Stimulated activated CD4-positive, alpha-beta T cell treated with anti-CD3 and anti-CD28 coated beads, Interleukin-12 subunit alpha, Interleukin-12 subunit beta, amount 100 ng/mL, for 4 hours (primary cell): ENCODE measurements at regions not wholly inside any gene's neighbourhood (a gene's known extent, or its start where the extent isn't known, plus 50 kb on each side); places are given as distances from the start of the nearest gene placed in this dataset.

Experiments used
- DNase-seq: peaks from one replicate; pipeline ENCODE4 v3.0.0-alpha.2; 2020

DNA sequence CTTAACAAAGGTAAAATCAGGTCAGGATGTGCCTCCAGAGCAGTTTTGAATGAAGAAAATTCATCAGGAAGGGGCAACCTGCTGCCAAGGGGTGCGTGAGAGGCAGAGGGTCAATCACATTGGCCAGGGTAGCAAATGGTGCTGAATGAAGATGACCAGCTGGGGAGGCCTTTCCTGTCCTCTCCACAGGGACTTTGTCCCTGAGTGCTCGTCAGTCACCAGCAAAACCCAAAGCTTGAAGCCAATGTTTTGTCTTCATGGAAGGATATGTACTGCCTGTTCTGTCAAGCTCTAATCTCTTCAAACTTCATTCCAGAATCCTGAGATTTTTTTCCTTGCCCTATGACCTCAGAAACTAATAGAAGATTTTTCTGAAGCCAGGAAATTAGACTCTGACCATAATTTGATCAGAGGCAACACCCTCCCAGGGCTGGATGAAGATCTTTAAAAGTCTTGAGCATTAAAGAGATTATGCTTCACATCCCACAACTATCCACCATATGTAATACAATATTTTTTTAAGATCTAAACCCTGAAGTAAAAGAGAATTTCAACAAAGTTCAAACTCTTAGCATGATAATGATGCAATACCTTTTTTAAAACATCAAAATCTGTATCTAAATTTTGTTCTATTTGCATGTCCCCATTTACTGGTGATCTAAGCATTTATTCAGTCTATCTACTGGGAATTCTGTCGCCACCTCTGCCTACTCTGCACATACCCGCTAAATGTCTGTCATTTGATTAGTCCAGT lies 243.0 kb downstream of the SNX13 start:
- no peak for DNase-seq

DNA sequence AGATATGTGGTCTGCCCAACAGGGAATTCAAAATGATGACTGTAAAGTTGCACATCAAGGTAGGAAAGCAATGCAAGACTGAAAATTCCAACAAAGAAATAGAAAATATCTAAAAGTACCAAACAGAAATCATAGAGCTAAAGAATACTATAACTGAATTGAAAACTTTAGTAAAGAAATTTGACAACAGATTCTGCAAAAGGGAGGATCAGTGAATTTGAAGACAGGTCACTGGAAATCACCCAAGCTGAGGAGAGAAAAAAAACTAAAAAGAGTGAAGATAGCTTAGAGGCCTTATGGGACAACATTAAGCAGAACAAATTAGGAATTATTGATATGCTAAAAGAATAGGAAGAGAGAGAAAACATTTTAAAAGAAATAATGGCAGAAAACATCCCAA lies 240.6 kb downstream of the SNX13 start:
- DNase-seq: no peak

DNA sequence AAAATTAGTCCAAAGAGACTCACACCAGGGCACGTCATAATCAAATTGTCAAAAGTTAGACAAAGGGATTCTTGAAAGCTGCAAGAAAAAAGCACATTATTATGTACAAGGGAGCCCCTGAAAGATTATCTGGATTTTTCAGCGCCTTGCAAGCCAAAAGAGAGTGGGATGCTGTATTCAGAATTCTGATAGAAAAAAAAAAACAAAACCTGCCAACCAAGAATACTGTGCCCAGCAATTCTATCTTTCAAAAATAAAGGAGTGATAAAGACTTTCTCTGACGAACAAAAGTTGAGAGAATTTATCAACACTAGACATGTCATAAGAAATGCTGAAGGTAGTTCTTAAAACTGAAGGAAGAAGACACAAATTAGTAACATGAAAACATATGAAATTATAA lies 240.2 kb downstream of the SNX13 start:
- DNase-seq: no peak

DNA sequence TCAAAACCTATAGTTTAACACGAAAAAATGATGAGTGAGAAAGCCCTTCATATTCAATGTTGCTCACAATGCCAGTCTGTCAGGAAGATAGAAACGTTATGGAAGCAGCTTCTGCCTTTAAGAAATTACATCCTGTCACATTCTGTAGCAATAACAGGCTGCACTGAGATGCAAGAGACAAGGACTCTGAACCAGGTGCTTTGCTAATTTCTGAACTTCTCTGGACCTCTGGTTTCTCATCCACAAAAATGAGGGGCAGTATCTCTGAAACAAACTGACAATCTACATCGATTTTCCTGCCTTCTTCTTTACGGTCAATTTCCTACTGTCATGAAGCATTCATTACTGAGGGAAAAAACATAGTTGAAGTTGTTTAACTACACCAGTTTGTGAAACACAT lies 234.0 kb downstream of the SNX13 start:
- no peak for DNase-seq

DNA sequence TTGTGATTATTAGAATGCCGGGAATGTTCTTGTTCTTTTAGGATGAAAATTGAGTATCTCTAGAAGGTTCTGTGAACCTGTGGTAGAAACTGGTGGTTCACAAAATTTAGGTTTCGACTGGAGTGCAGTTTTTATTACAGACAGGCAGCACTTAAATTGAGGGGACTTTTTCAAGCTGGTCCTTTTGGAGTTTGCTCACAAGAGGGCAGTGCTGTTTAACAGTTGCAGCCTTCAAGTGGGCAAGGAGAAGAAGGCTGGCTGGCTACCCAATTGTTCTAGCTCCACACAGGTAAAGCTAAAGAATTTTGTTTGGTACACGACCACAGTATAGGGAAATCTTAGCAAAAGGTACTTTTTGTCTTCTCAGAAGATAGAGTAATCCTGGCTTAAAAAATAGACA lies 233.6 kb downstream of the SNX13 start:
- no peak for DNase-seq

DNA sequence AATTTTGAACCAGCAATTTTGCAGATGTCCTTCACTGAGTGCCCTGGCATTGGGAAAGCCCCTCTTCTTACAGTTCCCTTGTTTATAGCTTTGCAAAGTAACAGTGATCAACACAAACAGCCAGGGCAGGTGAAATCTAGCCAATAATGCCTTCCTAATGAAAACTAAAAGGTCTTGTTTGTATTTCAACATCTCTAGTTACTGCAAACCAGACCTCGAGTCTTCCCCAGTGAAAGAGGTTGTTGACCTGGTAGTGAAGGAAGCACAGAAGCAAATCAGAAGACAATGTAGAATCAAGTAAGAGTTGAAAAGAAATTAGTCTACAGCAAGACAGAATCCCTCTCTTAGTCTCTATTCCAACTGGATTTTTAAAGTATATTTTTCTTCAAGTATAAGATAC lies 231.2 kb downstream of the SNX13 start:
- DNase-seq: no peak

DNA sequence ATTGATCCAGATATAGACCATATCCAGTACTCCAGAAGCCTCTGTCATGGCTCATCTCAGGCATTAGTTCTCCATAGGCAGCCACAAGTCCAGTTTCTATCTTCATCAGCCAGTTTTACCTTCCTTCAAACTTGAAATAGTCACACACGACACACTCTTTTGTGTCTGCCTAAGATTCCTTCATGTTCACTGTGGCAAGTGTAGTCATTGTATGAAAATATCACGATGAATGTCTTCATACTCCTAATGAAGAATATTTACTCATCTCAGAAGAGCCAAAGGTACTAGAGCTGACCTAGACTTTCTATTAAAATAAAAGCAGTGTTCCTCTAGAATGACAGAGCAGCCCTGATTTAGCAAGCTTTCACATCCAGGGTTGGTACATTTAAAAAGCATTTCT lies 230.7 kb downstream of the SNX13 start:
- no peak for DNase-seq

DNA sequence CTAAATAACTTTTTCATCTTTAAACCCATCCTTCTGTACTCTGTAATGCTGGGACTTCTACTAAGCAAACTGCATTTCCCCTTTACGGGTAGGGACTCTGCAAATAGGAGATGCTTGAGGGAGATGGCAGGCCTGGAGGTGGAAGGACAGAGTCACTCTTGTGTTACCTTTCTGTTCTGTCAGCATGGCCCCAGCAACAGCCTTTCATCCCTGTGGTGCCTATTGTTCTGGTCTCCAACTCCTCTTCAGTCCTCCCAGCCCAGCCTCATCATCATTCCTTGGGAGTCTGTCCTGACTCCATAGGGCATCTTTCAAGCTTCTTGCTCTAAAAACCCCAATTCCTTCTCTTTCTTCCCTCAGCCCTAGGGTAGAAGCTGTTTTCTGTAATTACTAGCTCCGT lies 230.0 kb downstream of the SNX13 start:
- DNase-seq: no peak

DNA sequence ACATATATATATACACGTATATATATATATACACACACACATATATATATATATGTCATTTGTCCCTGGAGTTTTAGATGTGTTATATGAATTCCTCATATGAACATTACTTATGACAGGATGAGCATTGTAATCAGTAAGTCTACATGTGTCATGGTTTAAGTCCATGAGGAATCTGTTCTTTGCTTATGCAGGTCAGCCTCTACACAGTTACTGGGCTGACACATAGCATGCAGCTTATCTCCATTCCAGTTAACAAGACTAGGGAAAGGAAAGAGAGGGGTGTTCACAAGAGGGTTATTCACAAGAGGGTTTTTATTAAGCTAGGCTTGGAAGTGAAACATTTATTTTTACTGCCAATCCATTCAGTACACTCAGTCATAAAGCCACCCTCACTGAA lies 226.7 kb downstream of the SNX13 start:
- no peak for DNase-seq

DNA sequence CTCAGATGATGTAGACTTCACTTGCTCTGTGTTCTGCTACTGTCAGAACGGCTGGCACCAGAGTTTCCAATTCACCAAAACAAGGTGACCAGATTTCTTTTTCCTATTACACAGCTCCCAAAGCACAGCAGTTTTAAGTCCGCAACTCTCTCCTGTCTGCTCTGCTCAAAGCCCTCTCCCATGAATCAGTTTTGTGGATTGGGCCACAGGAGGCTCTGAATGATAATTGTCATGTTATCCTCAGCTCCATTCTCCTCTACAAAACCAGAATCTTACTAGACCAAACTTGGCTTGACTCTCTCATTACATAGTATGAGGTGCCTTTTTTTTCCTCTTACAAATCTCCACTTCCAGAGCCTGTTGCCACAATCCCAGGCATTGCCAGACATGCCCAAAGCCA lies 223.5 kb downstream of the SNX13 start:
- DNase-seq: no peak

DNA sequence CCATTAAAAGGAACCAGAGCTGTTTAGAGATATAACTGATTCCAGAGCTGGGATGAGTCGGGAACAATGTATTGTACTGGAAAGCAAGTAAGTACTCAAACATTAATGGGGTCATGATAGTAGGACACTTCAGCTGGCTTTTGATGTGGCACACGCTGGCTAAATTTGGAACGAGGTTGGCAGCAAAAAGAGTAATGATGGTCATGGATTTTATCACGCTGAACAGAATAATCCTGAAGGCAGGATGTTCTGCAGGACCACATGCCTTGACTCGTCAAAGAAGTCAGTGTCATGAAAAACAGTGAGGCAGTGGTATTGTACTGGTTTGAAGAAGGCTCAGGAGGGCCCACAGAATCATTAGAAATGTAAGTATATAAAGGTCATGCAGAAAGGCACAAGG lies 220.3 kb downstream of the SNX13 start:
- no peak for DNase-seq

DNA sequence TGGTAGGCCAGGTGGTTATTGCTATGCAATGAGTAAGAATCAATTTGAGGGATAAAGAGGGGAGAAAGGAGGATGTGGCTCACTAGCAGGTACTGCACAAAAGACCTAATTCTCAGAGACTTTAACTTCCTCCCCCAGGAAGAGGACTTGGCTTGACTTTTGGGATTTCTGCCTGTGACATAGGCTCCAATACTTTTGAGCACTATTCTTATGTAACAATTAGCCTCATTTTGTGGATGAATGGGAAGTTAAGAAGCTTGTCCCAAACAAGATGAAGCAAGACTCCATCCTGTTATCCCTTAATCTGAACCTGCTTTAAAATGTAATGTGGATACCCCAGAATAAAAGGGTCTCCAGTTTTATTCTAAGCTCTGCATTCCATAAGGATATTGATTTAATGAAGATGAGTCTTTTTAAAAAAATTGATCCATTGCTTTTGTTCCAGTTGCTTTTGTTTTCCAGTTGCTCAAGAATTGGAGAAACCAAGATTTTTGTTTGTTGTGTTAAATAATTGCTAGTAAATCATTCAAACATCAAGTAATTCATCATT lies 218.5 kb downstream of the SNX13 start:
- no peak for DNase-seq

DNA sequence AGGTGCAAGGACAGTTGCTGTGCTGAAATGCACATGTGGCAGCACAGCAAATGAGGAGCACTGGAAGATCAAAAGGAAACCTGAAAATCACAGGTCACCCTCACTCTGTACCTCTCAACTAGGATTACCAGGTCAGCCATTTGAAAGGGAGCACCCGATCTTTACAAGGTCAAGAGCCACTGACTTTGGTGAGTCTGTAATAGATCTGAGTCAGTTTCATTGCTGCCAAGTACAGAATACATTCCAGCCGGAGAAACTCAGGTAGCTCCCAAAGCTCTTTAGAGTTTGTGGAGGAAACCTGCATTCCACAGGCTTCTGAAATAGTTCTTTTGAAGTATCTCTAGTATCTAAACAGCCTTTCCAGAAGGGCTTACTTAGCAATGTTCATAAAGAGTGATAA lies 217.5 kb downstream of the SNX13 start:
- no peak for DNase-seq

DNA sequence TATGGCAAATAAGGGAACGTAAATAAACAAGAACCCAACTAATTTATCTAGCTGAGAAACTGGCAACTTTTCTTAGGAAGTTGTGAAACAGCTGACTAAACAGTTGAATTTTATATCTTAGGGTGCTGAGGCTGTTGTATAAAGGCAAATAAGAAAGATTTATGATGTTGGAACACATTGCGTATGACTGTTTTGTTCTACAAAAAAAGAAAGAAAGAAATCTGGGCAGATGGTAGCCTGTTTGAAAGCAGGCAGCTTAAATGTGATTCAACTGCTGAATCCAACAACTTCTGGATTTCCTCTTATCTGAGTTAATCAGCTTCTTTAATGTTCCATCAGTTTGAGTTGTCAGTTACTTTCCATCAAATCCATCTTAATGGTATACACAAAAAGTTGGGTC lies 214.5 kb downstream of the SNX13 start:
- no peak for DNase-seq

DNA sequence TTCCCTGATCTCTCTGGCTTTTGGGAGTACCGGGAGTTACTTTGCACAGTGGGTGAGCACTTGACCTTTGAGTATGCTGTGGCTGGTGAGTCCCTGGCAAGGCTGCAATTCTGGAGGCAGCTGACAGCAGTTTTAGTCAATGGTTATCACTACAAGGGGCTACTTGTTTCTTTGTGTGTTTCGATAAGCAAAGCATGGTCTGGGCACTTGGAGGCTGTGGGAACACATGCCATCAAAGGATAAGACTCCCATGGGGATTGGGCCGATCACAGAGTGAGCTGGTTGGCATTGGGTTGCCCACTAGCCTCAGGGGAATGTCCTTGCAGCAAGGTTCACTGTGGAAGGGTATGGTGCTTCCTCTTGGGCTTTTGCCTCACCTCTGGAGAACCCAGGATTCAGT lies 208.2 kb downstream of the SNX13 start:
- no peak for DNase-seq
